ENCODE measurements at regions not wholly inside any gene's neighbourhood (a gene's known extent, or its start where the extent isn't known, plus 50 kb on each side); places are given as distances from the start of the nearest gene placed in this dataset.

DNA sequence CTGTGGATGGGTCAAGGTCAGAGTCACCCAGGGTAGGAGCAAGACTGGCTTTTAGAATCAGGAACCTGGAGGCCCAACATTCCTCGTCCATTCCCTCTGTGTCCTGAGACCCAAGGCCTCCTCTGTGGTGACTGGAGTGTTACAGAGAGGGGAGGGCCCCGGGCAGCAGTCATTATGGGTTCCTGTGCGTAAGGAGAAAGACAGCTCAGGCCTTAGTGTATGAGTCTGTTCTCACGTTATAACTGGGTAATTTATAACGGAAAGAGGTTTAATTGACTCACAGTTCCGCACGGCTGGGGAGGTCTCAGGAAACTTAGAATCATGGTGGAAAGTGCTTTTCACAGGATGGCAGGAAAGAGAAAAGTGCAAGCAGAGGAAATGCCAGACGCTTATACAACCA, 422.3 kb downstream of the TCERG1L start:
- DNase-seq: no peak

DNA sequence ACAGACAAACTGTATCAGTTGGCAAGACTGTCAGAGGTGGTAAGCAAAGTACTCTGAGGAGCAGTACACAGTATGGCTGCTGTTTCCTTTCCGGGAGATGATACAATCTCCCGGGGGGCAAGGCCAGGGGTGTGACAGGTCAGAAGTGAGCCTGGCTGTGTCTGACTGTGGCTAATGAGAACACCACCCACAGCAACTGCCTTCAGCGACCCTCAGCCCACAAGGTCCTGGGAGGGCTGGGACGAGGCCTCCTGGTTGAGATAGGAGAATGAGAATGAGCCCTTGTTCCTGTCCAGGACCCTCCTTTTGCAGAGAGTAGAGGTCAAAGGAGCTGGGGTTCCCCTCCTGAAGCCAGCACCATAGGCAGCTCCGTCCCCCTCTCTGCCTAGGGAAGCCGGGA, 421.7 kb downstream of the TCERG1L start:
- DNase-seq: no peak

DNA sequence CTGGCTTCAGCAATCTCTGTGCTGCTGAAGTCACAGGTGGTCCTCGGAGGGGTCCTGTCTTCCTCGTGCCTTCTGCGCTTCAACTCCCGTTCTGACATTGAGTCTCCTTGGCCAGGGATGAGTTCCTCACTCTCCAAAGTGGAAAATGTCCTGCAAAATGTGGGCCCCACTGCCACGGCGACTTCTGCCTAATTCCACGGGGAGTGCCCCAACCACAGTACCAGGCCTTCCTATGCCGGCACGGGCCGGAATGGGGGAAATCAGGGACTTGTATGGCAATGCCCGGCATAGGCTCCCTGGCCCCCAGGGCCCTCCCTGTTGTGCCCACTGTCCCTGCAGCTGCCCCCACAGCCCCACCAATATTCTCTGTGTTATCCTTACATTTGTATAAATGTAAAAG, 420.5 kb downstream of the TCERG1L start:
- DNase-seq: no peak

DNA sequence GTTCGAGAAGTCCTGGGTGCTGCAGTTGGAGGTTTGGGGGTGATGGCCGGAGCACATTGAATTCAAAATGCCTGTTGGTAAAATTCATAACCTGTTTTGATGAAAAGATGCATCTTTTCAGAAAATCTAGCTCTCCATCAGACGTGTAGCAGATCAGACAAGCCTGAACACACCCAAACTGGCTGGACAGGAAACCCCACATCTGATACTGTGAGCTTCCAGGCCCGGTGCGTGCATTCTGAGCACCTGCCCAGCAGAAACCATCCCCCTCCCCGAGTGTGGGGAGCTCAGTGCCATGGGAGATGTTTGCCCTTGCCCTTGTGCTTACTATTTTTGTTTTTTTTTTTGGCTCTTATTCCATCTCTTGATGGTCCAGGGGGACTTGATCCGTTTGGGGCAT, 417.1 kb downstream of the TCERG1L start:
- no peak for DNase-seq

DNA sequence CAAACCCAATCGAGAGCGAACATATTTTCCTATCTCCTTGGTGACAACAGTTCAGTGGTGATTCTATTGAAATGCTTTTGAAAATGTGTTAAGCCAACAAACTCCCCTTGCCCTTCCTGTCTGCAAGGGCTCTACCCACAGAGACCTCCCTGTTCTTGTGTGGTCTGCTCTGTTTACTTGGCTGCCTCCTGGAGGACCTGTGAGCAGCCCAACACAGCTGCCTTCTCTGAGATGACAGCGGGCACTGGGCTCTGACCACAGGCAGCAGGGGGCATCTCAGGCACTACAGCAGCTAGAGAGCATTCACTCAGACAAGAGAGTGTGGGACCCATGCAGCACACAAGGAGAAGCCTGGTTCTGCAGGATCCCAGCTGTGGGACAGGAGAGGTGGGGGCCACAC, 416.4 kb downstream of the TCERG1L start:
- DNase-seq: peak; percentile 27

DNA sequence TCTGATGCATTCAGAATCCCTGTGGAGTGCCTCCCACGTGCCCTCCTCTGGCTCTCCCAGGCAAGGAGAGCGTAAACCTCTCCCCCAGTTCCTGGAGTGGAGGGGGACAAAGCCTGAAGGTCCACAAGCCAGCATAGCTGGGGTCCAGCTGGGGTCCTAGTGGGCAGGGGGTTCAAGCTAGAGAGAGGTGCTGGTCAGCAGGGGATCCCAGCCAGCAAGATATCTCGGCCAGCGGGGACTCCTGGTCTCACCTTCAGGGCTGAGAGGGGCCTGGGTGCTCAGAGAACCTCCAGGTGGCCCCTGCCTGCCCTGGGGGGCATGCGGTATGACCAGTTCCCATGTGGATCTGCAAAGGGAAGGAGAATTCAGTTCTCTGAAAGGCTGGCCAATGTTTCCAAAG, 413.7 kb downstream of the TCERG1L start:
- DNase-seq: no peak

DNA sequence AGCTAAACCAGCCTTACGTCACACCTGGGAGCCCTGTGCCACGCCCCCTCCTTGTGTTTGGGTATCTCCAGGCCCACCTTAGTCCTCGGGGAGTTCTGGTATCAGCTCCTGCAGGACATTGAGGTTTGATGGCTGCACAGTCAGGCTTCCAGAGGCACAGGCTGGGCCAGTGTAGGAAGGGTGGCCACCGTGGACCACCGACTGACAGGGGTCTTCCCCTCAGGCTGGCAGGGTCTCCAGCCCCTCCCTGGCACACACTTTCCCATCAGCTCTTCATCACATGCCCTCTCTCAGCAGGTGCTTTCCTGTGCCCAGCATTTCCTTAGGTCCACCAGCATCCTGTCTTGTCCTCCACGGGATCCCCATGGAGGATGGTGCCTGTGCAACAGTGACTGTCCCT, 413.1 kb downstream of the TCERG1L start:
- DNase-seq: no peak

DNA sequence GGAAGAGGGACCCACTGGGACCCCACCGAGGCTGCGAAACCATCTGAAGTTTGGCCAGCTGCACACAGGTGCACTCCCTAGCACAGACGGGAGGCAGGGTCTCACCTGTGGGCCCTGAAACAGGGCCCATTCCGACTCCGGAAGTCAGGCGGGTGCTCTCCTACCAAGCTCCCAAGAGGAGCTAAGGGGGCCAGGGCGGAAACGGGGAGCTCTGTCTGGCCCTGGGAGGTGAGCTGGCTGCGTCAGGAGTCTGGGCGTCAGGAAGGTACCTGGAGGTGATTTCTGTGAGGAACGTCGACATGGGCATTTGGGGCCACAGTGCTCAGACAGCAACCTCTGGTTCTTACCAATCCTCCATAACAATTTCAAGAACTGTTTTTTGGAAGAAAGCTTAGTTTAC, 411.7 kb downstream of the TCERG1L start:
- DNase-seq: no peak

DNA sequence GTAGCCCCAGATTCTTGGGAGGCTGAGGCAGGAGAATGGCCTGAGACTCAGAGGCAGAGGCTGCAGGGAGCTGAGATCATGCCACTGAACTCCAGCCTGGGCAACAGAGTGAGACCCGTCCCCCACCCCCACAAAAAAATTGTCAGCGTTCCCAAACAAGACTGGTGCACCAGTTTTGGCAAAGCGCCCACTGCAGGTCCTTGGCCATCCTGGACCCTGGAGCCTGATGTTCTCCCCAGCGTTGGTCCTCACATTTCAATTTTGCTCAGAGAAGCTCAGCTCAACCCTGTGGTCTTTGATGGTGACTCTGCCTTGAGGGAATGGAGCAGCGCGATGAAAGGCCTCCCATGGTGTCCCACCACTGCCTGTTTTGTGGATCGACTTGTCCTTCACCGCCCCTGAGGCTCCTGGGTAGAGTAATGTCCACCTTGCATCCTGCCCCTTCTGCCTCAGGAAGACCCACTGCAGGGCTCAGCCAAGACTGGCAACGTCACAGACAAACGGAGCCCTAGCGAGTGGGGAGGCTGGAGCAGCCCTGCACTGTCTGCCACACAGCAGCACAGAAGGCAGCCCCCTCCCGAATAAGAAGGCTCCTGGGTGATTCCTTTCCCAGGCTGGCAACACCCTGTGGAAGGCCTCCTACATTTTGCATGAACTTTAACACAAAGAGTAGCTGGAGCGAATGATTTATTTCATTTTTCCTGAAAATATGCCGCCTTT, 410.9 kb downstream of the TCERG1L start:
- no peak for DNase-seq

DNA sequence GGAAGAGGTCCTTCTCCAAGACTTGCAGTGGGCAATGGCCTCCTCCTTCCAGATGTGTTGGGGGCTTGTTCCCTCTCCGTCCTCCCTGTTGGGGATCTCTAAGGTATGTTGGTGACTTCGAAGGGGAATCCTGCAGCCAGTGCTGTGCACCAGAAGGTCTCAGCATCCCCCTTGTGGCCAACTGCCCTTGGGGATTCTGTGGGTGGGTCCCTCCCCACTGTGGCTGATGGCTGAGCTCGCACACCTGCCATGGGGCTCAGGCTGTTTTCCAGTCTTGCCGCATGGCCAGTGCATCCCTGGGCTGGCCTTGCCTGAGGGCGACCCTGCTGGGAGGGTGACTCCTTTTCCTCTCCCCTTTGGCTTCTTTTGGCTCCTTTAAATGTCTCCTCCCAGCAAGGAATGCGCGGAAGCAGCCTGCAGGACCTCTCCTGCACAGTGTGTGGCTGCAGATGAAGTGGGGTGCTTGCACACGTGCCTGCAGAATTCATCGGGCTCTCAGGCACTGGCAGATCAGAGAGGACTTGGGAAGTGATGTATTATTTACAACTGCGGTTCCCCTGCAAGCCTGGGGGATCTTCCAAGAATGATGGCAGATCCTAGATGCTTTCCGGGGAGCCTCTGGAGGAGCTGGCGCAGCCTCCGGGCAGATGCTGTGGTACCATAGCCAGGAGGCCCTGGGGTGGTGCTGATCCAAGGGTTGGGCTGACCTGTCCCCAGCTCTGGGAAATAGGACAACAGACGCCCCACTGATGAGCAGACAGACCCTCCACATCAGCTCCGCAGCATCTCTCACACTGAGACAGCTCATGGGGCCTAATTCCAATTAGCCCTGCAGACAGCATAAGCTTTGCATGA, 410.0 kb downstream of the TCERG1L start:
- DNase-seq: no peak

DNA sequence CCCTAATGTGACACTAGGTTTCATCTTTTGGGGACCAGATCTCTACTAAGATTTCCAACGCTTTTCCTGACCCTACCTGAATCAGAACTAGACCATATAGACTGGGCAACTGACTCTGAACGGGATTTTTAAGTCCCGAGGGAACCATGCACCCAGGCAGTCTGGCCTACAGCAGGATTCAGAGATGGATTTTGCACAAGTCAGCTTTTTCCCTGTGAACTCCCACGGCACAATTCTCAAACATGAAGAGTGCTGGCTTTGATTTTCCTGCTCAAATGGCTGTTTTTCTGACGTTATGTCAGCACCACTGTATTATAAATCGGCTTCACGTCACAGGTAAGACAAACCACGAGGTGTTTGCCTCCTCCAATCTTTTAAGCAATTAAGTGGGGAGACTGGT, 409.1 kb downstream of the TCERG1L start:
- no peak for DNase-seq

DNA sequence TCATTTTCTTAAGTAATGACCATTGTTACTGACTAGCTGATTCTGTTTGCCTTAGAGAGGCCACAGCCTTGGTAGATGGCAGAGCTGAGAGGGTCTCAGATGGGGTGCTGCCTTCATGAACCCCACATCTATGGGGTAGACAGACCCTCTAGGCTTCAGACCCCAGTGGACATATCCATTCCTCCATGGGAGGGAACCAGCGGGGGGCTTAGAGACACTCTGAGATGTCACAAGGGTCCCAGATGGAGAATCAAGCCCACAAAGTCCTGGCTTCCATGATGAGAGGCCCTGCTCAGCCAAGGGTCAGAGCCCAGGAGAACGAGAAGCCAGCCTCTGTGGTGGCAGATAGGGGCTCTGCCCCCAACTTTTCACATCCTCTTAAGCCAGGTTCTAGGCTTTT, 408.6 kb downstream of the TCERG1L start:
- DNase-seq: no peak

DNA sequence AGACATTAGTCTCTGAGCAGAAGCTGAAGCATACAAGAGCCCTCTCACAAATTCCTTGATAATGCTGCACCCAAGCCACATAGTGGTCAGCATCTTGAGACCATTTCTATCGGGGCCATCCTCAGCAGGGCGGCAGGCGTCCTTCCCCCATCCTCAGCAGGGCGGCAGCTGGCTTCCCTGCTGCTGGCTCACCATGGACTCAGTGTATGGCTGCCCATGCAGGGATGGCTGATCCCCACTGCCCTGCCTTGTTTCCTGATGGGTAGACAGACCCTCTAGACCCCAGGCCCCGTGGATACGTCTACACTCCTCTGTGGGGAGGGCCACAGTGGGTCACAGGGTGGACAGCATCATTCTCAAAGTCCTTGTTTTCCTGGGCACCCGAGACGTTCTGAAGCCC, 406.8 kb downstream of the TCERG1L start:
- no peak for DNase-seq

DNA sequence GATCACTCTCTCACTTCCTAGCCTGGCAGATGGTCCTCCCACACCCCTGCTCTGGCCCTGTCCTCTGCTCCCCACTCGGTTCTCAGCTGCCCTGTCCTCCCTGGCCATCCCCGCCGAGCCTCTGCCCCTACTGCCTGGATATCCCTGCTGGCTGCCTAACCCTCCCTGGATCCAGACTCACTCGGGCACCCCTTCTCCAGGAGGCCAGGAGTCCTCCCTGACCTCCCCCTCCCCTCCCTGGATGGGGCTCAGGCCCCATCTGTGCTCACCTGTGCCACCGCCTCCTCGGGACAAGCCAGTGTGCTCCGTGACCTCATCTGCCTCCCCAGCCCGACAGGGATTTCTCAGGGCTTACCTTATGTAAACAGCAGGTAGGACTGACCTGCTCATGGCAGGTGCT, 406.1 kb downstream of the TCERG1L start:
- DNase-seq: no peak

DNA sequence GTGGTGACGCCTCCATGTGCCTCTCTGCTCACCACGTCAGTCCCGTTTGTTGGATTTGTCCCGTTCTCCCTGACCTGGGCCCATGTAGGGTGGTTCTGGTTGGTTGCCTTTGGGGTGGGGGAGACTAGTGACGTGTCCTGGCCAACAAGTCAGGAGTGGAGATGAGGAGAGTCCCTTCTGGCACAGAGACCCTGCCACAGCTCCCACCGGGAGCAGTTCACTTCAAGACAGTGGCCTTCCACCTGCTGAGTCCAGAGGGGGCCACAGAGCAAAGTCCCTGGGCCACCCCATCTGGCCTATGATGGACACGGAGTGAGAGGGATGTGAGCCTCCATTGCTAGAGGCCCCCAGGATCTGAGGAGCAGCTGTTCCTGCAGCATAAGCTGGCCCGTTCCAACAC, 405.6 kb downstream of the TCERG1L start:
- DNase-seq: no peak

DNA sequence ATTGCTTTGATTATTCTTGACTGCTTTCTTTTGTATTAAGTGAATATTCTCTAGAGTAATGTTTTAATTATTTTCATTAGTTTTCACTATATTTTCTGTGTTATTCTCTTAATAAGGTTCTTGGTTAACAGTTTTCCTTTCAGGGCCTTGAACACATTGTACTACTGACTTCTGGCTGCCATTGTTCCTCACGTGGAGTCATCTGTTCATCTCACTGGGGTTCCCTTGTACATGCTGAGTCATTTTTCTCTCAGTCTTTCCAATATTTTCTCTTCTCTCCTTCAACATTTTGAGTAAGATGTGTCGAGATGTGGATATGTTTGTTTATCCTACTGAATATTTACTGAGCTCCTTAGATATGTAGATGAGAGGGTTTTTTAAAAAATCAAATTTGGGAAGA, 400.7 kb downstream of the TCERG1L start:
- DNase-seq: no peak

DNA sequence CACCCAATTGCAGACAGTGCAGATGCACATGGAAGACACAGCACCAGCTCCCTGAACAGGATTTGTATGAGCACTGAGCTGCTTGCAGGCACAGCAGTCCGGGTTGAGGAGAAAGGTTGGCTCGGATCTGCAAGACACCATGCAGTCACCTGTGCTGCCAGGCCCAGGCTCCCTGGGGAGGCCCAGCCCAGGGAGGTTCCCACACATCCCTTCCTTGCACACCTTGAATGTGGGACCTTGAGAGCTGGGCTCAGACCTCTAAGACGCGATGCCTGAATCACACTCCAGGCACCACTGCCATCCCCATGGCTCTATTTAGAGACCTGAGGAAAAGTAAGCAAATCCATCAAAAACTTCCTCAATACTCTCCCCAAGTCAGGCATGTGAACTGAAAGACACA, 397.7 kb downstream of the TCERG1L start:
- DNase-seq: no peak

DNA sequence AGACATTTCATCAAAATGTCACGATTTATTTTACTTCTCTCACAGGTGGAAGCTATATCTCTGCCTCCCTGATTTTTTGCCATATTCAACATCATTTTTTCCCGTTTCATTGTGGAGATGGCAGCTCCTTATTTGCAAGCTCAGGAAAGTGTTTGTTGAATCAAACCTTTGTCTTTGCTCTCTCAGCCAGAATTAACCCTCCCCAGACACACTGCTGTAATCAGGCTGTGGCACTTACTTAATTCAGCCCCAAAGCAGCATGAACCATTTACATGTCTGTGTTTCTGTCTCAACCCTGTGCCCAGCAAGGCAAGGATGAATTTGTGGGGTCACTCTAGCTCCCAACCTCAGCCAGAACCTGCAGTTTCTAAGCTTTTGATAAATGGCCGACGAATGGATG, 397.2 kb downstream of the TCERG1L start:
- DNase-seq: no peak

DNA sequence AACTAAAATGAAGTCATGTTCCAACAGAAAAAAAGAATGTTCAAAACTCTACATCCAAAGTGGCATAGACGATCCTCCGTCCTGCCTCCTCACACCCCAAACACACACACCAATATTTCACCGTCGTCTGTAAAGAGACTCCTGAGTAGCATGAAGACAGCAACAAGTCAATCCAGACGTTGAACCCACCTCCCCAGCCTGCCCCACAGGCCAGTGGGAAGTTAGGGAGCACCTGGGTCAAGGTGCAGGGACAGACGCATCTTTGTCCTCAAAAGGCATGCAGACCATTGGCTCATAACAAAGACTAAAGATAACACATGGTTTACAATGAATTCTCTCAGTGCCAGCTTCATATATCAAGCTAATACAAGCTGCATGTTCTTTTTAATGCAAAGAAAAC, 396.5 kb downstream of the TCERG1L start:
- no peak for DNase-seq

DNA sequence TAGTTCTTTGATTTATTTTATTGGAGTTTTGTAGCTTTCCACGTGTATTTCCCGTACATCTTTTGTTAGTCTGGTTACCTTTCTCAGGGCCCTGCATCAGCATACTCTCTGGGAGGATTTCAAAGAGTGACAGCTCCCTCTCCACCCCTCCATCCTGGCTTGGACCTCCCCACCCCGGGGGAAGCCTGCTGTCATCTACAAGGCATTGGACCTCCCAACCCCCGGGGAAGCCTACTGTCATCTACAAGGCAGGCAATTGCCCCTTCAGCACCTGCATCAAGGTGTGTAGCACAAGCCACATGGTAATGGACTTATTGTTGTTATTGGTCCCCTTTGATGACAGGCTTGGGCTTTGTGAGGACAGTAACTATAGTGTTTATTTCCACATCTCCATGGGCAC, 390.1 kb downstream of the TCERG1L start:
- no peak for DNase-seq

DNA sequence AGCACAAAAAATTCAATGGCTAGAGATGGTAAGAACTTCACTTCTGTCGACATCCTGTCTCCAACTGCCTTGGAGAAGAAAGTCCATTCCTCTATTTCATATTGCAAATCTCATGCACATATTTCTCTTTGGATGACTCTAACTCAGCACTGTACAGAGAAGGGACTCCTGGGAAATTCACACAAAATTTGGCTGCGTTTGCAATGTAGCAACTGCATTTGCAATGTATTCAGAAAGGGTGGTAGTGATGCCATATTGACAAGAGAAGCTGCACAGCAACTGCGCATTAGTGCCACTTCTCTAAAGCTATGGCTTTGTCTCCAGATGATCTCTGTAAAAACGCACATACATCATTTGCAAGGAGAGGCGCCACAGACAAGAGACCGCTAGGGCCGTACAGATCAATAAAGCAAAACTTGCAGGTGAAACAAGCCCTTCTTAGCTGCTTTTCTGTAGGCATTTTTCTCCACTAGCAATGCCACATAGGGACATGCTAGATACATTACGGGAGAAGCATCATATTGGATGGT, 389.5 kb downstream of the TCERG1L start:
- DNase-seq: no peak

DNA sequence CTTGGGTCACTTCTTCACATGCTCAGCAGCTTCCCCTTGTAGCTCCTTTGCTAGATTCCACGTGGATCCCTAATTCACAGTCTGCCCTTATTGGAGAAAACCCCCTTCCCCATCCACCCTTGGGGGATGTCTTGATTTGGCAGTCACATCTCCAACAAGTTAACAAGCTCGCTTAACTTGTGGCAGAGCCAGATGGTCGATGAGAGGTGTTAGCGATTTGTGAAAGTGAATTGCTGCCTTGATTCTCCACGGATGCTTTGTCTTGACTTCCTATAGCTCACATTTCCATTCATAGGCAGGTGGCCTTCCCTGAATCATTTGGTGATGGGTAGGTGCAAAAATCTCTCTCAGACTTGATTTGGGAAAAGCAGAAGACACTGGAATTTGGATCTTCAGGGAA, 387.9 kb downstream of the TCERG1L start:
- no peak for DNase-seq

DNA sequence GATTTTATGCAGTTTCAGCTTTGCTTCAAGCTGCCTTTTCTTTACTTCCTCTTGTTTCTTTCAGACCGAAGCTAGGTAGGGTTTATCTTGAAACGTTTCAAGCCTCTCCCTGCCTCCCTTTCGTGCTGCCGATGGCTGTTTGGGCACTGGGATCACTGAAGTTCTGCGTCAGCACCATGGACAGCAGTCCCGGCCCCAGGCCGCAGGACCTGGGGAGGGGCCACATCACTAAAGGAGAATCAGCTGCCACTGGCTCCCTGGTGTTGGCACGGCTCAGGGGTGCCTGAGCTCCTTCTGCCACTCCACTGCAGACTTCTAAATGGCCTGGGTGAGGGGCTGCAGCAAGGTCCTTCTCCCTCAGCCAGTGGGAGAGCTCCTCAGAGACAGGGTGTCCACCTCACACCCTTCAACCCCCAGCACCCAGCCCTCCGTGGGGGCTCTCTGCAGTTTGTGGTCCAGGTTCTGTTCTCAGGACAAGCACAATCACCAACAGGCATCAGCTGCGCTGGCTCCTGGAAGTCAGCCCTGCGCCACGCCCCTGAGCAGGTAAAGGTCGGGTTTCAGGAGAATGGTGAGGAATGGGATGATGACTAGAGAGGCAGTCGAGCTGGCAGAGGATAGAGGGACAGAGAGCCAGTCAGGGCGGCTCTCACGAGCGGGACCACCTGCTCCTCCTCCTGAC, 387.2 kb downstream of the TCERG1L start:
- no peak for DNase-seq

DNA sequence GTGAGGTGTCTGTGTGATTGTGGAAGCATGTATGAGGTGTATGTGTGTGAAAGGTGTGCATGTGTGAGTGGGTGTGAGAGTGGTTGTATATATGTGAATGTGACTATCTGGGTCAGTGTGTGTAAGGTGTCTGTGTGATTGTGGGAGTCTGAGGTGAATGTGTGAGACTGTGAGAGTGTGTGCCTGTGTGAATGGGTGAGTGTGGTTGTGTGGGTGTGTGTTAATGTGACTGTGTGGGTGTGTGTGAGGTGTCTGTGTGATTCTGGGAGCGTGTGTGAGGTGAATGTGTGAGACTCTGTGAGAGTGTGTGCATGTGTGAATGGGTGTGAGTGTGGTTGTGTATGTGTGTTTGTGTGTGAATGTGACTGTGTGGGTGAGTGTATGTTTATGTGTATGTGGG, 385.1 kb downstream of the TCERG1L start:
- no peak for DNase-seq
